ENCODE measurements at regions not wholly inside any gene's neighbourhood (a gene's known extent, or its start where the extent isn't known, plus 50 kb on each side); places are given as distances from the start of the nearest gene placed in this dataset.

- TF ChIP-seq CTCF (IDR thresholded peaks at IDR 0.05) (no peak), POLR2A (IDR thresholded peaks at IDR 0.05) (no peak)
These were observed 128.3 kb downstream of the TPRA1 start for GRCh38 chr3:127462111-127462655.

Data from testis (tissue), 2 donors.